ENCODE measurements at regions not wholly inside any gene's neighbourhood (a gene's known extent, or its start where the extent isn't known, plus 50 kb on each side); places are given as distances from the start of the nearest gene placed in this dataset.

DNA sequence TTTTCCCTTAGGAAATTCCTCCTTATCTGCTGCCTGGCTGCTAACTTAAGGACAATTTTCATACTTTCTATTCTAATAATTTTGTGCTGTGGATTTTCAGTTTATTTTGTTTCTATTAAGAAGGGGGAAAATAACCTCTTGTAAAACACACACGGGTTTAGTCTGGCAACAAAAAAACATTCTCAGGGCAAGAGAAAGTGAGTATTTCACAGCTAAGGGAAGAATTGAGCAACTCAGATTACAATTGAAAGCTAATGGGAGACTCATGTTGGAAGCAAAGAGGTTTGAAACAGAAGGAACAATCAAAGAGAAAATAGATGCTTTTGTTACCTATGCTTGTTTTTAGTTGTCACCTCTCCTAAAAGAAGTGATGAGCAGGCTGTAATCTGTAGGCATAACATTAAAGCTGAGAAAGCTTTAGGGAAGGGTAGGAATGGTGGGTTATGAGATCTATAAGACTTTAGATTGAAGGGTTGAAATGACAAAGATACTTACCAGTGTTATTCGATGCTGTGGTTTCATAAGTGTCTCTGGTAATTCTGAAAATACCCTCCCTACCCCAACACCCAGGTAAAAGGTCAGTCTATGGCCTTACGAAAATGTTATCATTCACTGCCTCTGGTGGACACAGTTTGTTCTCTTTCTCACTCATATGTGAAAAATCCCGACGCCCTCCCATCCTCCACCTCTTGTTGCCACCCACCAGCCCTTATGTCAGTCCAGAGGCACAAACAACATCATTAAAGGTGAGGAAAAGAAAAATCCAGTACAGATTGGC lies 510.9 kb downstream of the TXNL1 start:
- H3K36me3 Mint-ChIP-seq (ENCODE audit: insufficient read depth): no peaks in the 10 kb centered on the region
- H3K27me3 Mint-ChIP-seq (ENCODE audit: low read depth): no peaks in the 10 kb centered on the region
- ATAC-seq (no peak), DNase-seq (no peak)
- peaks cover 4% of the 10 kb centered on the region for H3K9me3 Mint-ChIP-seq
- H3K4me1 Mint-ChIP-seq (ENCODE audit: low read depth): no peaks in the 10 kb centered on the region
- no peak overlapping the region for H3K4me3 Mint-ChIP-seq

DNA sequence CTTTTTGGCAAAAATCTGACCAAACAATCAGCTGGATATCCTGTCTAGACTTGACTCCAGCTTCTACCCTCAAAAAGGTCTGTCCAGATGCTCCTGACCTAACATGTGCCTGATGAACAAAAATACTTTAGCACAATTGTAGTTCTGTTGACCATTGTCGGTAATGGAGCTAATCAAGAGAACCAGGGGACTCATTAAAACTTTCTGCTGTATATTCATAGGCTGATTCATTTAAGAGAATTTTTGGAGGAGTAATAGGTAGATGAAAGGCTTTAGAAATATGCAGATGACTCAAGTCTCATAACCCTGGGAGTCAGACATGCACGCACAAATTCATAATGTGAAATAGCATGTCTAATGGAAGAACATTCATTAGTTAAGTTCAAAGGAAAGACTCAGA lies 514.2 kb downstream of the TXNL1 start:
- Mint-ChIP-seq H3K36me3 (ENCODE audit: insufficient read depth) (no peaks in the 10 kb centered on the region), H3K4me3 (no peak overlapping the region), H3K27me3 (ENCODE audit: low read depth) (no peaks in the 10 kb centered on the region), H3K9me3 (no peaks in the 10 kb centered on the region), H3K4me1 (ENCODE audit: low read depth) (no peaks in the 10 kb centered on the region)
- ATAC-seq (no peak), DNase-seq (no peak)

DNA sequence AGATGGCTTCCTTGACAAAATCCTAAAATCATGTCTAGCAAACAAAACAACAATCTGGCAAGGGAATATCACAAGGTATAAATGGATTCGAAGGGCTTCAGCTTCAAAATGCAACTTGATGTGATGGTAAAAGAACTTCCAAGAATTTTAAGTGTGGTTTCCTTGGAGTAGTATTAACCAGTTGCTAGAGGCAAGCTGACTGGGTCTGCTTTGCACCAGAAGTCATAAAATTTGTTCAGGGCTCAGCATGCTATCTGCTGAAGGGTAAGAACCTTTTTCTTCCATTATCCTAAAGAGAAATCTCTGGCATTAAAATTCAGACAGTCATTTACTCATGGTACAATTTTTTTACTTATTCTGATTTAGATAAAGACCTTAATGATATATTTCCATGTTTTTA lies 516.7 kb downstream of the TXNL1 start:
- Mint-ChIP-seq H3K4me1 (ENCODE audit: low read depth) (no peaks in the 10 kb centered on the region), H3K4me3 (no peak overlapping the region), H3K9me3 (no peaks in the 10 kb centered on the region), H3K36me3 (ENCODE audit: insufficient read depth) (no peaks in the 10 kb centered on the region), H3K27me3 (ENCODE audit: low read depth) (no peaks in the 10 kb centered on the region)
- ATAC-seq: no peak
- no peak for DNase-seq

DNA sequence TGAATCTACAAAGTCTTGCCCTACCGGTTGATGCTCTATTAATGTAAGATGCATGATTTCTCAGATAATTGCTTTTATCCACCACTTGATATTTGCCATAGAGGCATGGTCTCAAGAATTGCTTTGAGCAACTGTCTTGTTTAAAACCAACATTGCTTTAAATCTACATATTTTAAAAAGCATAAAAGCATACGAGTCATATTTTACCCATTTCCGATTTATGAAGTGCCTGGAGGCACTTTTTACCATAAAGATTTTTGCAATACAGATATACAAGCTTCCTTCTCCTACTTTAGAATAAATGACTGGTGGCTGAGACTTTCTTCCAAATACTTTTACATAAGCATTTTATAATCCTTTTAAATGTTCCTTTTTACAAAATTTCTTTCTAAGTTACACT lies 517.6 kb downstream of the TXNL1 start:
- H3K36me3 Mint-ChIP-seq (ENCODE audit: insufficient read depth): no peaks in the 10 kb centered on the region
- no peak for DNase-seq
- no peak for ATAC-seq
- H3K4me3 Mint-ChIP-seq: no peak overlapping the region
- no peaks in the 10 kb centered on the region for H3K27me3 Mint-ChIP-seq (ENCODE audit: low read depth)
- H3K9me3 Mint-ChIP-seq: no peaks in the 10 kb centered on the region
- H3K4me1 Mint-ChIP-seq (ENCODE audit: low read depth): no peaks in the 10 kb centered on the region

DNA sequence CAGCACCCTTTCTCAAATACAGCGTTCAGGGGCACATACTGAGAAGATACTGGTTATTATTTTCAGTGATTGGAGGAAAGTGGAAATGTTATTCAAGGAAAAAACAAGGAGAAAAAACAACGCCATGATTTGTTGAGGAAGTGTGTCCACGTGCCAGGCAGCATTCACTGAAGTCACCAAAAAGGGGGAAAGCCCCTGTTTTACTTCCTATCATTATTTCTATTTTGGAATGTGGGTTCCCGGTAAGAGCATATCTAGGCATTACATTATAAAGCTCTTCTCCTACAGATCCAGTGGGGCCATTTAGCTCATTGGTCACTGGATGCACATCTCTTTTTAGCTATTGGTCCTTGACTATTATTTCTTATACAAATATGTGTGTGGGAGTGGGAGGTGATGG lies 518.7 kb downstream of the TXNL1 start:
- no peaks in the 10 kb centered on the region for H3K4me1 Mint-ChIP-seq (ENCODE audit: low read depth)
- peaks cover 5% of the 10 kb centered on the region for H3K9me3 Mint-ChIP-seq
- ATAC-seq (no peak), DNase-seq (no peak)
- H3K36me3 Mint-ChIP-seq (ENCODE audit: insufficient read depth): no peaks in the 10 kb centered on the region
- no peak overlapping the region for H3K4me3 Mint-ChIP-seq
- no peaks in the 10 kb centered on the region for H3K27me3 Mint-ChIP-seq (ENCODE audit: low read depth)

DNA sequence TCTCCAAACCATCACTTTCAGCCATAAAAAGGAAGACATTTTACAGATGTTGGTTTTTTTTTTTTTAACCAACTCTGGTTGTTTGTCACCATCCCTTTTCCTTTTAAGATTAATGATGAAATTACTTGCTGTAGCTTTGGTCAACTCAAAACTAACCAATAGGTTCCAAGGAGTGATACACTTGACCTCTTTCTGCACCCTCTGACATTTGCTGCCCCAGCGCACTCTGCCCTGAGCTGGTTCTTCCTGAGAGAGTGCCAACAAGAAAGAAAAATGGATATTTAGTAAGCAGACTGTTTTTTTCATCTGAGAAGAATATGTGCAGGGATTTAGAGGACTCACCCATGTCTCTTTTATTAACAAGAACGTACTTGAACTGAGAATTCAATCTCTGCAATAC lies 520.0 kb downstream of the TXNL1 start:
- Mint-ChIP-seq H3K27me3 (ENCODE audit: low read depth) (no peaks in the 10 kb centered on the region), H3K4me1 (ENCODE audit: low read depth) (no peaks in the 10 kb centered on the region)

DNA sequence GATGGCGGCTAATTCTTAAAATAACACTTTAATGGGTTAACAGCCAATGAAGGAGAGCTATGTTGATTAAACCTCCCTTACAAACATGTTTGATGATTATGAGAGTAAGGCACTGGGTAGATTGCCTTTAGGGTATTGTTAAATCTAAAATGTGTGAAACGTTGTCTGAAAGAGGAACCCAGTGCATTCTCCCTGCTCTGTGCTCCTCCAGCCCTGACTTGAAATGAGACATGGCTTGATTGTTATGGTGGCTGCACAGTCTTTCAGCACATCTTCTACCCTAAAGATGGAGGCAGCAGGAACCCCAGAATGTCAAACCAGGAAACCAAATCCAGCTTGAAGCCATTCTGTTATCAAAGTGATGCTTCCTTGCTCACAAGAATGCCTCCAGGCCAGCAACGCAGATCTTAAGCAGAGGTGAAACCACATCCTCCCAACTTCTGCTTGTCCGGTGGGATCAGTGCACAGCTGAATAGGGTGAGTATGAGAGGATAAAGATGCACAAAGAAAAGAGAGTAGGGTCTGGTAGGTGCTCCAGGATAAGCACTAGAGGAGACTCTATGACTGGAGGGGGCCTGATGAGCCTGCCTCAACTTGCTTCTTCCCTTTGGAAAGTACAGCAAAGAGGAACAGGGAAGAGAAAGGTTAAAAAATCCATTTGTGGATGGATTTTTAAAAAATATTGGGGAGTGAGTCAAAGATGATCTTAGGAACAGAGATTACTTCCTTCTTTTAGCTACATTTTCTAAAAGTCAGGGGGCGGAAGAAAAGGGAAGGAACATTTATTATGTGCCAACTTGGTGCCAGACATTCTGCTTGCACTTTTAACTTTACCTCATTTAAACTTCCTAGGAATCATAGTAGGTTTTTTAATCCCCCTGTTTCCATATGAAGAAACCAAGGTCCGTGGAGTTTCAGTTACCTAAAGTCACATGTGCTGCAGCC lies 523.0 kb downstream of the TXNL1 start:
- Mint-ChIP-seq H3K27me3 (ENCODE audit: low read depth) (no peaks in the 10 kb centered on the region), H3K9me3 (peaks cover 5% of the 10 kb centered on the region), H3K4me1 (ENCODE audit: low read depth) (peaks cover 2% of the 10 kb centered on the region), H3K4me3 (no peak overlapping the region), H3K36me3 (ENCODE audit: insufficient read depth) (no peaks in the 10 kb centered on the region)
- DNase-seq (no peak), ATAC-seq (no peak)

More for the DNA sequence above, 520.0 kb downstream of the TXNL1 start:
- no peak for DNase-seq
- no peak overlapping the region for H3K4me3 Mint-ChIP-seq
- no peak for ATAC-seq
- no peaks in the 10 kb centered on the region for H3K36me3 Mint-ChIP-seq (ENCODE audit: insufficient read depth)
- peaks cover 5% of the 10 kb centered on the region for H3K9me3 Mint-ChIP-seq

DNA sequence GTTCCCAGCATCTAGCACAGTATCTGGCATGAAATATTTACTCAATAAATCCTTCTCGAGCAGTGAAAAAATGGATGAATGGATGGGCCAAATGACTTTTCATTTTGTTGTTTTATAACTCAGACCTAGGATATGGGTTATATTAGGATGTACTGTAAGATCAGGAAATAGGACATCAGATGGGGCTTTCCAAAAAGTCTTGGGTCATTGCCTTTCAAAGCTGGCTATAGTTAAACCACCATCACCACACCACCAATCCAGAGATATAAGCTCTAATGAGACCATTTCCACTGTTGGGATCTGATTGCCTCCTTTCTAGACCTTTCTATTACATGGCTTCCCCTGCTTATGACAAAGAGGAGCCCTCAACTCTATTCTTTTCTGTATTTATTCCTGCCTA lies 525.0 kb upstream of the TCF4 start:
- peaks cover 11% of the 10 kb centered on the region for H3K9me3 Mint-ChIP-seq

DNA sequence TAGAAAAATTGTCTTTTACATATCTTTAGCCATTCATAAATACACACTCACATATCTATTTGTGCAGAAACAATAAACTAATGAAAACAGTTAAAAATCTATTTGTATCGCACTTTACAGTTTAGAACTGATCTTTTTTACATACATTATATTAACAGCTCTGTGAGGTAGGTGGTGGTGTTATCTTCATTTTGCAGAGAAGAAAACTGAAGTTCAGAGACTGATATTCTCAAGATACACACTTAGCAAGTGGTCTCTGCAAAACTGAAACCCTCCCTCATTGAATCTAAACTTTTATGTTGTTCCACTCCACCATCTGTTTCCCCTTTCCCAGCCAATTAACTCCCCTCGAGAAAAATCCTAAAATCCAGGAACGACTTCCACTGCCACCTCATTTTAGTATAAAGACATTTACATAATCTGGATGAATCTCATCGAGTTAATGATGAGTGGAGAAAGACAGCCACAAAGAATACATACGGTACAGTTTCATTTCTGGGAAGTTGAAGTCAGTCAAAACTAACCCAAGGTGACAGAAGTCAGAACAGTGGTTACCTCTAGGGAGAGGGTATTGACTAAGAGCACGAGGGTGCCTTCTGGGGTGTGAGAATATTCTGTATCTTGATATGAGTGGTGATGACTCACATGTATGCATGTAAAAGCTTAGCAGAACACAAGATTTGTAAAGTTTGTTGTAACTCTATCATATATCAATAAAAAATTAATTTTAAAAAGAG lies 524.2 kb upstream of the TCF4 start:
- Mint-ChIP-seq H3K36me3 (ENCODE audit: insufficient read depth) (no peaks in the 10 kb centered on the region), H3K4me3 (no peak overlapping the region), H3K4me1 (ENCODE audit: low read depth) (peaks cover 2% of the 10 kb centered on the region), H3K9me3 (peaks cover 11% of the 10 kb centered on the region), H3K27me3 (ENCODE audit: low read depth) (no peaks in the 10 kb centered on the region)
- ATAC-seq (peak; percentile 62 to 83), DNase-seq (no peak)

More for the DNA sequence above, 525.0 kb upstream of the TCF4 start:
- Mint-ChIP-seq H3K4me3 (no peak overlapping the region), H3K27me3 (ENCODE audit: low read depth) (no peaks in the 10 kb centered on the region), H3K36me3 (ENCODE audit: insufficient read depth) (no peaks in the 10 kb centered on the region), H3K4me1 (ENCODE audit: low read depth) (peaks cover 2% of the 10 kb centered on the region)
- ATAC-seq (no peak), DNase-seq (no peak)

DNA sequence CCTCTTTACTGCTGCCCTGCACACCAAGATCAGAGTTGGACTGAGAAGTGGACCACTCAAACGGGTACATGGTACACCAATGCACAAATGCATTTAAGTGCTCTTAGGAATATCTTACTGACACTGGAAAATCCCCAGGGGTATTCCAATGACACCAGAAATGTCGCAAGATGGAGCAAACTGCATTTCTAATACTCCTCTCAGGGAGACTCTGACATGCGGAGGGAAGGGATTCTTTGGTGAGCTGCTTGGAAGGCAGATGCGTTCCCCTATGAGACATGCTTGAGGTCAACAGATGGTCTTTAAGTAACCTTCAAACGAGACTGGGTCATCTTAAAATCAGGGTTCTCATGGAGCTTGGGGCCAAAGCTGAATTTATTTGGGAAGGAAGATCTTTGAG lies 521.8 kb upstream of the TCF4 start:
- Mint-ChIP-seq H3K4me3 (no peak overlapping the region), H3K36me3 (ENCODE audit: insufficient read depth) (no peaks in the 10 kb centered on the region), H3K9me3 (peaks cover 20% of the 10 kb centered on the region), H3K27me3 (ENCODE audit: low read depth) (no peaks in the 10 kb centered on the region), H3K4me1 (ENCODE audit: low read depth) (peaks cover 2% of the 10 kb centered on the region)
- DNase-seq (no peak), ATAC-seq (no peak)

DNA sequence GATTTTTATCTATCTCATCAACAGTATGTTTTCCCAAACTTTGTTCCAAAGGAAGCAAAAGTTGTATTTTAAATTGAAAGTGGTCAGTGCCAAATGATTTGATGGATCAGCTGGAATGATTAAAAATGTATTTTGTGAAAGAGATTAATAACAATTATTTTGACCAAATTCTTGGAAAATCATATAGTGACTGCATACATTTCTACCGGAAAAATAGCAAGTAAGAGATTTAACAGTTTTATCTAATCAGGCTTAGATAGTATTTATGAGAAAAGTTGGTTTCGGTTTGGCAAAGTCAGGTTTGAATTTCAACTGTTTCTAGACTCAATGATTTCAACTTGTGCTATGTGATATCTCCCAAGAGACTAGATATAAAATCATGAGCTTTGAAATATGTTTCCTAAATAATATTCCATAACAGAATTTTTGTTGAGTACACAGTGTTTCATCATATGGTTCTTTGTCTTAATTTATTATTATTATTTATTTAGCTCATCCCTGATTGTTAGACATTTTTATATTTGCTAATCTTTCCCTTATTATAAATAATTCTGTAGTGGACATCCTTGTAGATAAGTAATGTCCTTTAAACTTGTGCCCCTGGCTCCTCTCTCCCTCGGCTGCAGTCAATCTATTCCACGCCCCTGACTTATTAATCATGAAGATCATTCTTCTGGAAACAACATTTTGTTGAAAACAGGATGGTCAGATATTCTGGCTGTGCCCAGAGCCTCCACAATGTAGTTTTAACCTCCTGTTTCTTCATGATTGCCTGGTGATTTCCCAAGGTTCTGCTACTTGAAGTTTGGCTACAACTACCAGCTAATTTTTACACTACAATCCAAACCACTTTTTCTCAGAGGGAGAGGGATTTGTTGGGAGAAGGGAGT lies 520.7 kb upstream of the TCF4 start:
- no peak overlapping the region for H3K4me3 Mint-ChIP-seq
- peaks cover 29% of the 10 kb centered on the region for H3K9me3 Mint-ChIP-seq
- H3K4me1 Mint-ChIP-seq (ENCODE audit: low read depth): peaks cover 2% of the 10 kb centered on the region
- DNase-seq: no peak
- no peaks in the 10 kb centered on the region for H3K36me3 Mint-ChIP-seq (ENCODE audit: insufficient read depth)
- ATAC-seq: no peak
- H3K27me3 Mint-ChIP-seq (ENCODE audit: low read depth): no peaks in the 10 kb centered on the region

DNA sequence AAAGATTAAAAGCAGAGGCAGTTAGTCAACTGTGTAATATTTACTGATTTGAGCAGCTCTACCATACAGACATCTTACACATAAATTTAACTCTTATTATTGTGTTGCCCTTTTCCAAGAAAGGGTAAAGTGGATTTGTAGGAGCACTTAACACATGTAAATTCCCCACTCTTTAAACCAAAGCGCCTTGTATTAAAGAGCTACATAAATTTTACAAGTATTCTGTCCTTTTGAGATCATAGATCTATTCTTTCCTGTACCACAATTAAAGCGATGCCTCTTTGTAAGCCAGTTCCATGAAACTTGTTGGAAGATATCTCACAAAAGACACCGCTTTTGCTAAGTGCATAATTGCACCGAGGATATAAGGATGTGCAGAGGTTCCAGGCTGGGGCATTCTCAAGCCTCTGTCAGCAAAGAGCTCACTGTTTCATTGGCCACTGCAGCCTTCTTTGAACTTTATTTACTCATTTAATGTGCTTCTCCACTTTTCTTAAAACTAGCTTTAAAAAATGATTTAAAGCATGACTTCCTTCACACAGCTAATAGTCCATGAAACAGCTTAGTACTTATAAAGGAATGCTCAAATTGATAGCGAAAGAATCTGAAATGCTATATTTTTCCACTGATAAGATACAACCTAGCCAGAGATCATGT lies 520.0 kb upstream of the TCF4 start:
- ATAC-seq: no peak
- DNase-seq: no peak
- Mint-ChIP-seq H3K36me3 (ENCODE audit: insufficient read depth) (no peaks in the 10 kb centered on the region), H3K9me3 (peaks cover 35% of the 10 kb centered on the region), H3K4me1 (ENCODE audit: low read depth) (peaks cover 2% of the 10 kb centered on the region), H3K4me3 (no peak overlapping the region), H3K27me3 (ENCODE audit: low read depth) (no peaks in the 10 kb centered on the region)

DNA sequence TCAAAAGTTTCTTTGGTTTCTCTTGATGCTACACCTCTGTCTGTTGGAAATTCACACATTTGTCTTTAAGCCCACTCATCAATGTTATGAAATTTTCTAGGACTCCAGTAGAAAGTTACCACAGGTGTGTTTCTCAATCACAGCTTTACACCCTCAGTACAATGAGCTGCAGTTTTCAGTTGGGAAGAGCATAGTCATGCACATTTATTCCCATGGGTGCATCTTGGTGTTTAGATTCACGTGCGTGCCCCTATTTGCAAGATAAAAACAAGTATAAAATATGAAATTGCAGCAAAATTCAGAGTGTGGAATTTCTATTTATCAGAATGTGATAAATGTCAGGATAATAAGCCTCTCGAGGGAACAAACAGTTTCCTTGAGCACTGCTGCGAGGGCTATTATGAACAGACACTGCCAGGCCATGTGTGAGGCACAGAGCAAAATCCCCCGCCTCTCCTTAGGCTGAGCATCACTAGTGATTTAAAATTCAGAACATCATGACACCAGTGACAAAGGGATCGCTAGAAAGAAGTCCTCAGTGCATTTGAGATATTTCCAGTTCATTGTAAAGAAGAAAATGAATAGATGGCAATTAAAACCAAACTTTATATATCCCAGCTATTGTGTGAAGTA lies 512.2 kb upstream of the TCF4 start:
- Mint-ChIP-seq H3K4me1 (ENCODE audit: low read depth) (no peaks in the 10 kb centered on the region), H3K36me3 (ENCODE audit: insufficient read depth) (no peaks in the 10 kb centered on the region), H3K4me3 (no peak overlapping the region), H3K9me3 (peaks cover 22% of the 10 kb centered on the region), H3K27me3 (ENCODE audit: low read depth) (no peaks in the 10 kb centered on the region)
- no peak for DNase-seq
- no peak for ATAC-seq
